ENCODE measurements at regions not wholly inside any gene's neighbourhood (a gene's known extent, or its start where the extent isn't known, plus 50 kb on each side); places are given as distances from the start of the nearest gene placed in this dataset.

- Histone ChIP-seq H3K36me3 (ENCODE audit: control insufficient read depth in 2 of 2, insufficient read depth in 1 of 2, low read length in 2 of 2) (no peaks in the 10 kb centered on the region), H3K9me3 (ENCODE audit: control insufficient read depth, insufficient read depth, low read depth, low read length) (no peaks in the 10 kb centered on the region), H3K4me3 (ENCODE audit: low read depth, low read length) (no peak overlapping the region), H3K27ac (ENCODE audit: extremely low read depth, low read depth, low read length) (no peak overlapping the region), H3K4me1 (ENCODE audit: control insufficient read depth, insufficient read depth, low read length) (no peaks in the 10 kb centered on the region)
- POLR2A ChIA-PET = no interaction called here
- CTCF ChIA-PET = no interaction called here
- TF ChIP-seq ZNF366 (tag by site-specific recombination; conservative IDR thresholded peaks at IDR 0.05) = no peak
- no peak for TF ChIP-seq ZNF302 (tag by site-specific recombination; IDR thresholded peaks at IDR 0.05; ENCODE audit: low read depth)
Observed at GRCh38 chr11:105241136-105241535, 101.6 kb upstream of the CARD18 start.

GRCh38 chr11:105236664-105237063 lies 97.1 kb upstream of the CARD18 start:
- TF ChIP-seq KLF1 (tag by site-specific recombination; IDR thresholded peaks at IDR 0.05) (no peak), ZSCAN5A (tag by site-specific recombination; IDR thresholded peaks at IDR 0.05) (no peak), ZNF146 (tag by site-specific recombination; IDR thresholded peaks at IDR 0.05) (no peak), ZNF600 (tag by site-specific recombination; IDR thresholded peaks at IDR 0.05) (no peak), ZNF791 (tag by site-specific recombination; IDR thresholded peaks at IDR 0.05) (no peak), ZNF558 (tag by site-specific recombination; IDR thresholded peaks at IDR 0.05) (no peak), ZNF585B (tag by site-specific recombination; IDR thresholded peaks at IDR 0.05) (no peak), ZNF629 (tag by site-specific recombination; IDR thresholded peaks at IDR 0.05) (no peak), ZNF513 (tag by site-specific recombination; IDR thresholded peaks at IDR 0.05) (no peak), ZNF223 (tag by site-specific recombination; IDR thresholded peaks at IDR 0.05) (no peak), ZNF416 (tag by site-specific recombination; IDR thresholded peaks at IDR 0.05) (no peak), ZNF548 (tag by site-specific recombination; IDR thresholded peaks at IDR 0.05) (no peak), ZNF654 (tag by site-specific recombination; IDR thresholded peaks at IDR 0.05; ENCODE audit: low read depth) (no peak), ZNF16 (tag by site-specific recombination; IDR thresholded peaks at IDR 0.05; ENCODE audit: low read depth) (no peak), ZNF677 (tag by site-specific recombination; IDR thresholded peaks at IDR 0.05) (no peak)
- TF ChIP-seq, protein P1, sequence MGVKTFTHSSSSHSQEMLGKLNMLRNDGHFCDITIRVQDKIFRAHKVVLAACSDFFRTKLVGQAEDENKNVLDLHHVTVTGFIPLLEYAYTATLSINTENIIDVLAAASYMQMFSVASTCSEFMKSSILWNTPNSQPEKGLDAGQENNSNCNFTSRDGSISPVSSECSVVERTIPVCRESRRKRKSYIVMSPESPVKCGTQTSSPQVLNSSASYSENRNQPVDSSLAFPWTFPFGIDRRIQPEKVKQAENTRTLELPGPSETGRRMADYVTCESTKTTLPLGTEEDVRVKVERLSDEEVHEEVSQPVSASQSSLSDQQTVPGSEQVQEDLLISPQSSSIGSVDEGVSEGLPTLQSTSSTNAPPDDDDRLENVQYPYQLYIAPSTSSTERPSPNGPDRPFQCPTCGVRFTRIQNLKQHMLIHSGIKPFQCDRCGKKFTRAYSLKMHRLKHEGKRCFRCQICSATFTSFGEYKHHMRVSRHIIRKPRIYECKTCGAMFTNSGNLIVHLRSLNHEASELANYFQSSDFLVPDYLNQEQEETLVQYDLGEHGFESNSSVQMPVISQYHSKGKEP (tag by site-specific recombination; IDR thresholded peaks at IDR 0.05) = no peak
- TF ChIP-seq, protein P2, sequence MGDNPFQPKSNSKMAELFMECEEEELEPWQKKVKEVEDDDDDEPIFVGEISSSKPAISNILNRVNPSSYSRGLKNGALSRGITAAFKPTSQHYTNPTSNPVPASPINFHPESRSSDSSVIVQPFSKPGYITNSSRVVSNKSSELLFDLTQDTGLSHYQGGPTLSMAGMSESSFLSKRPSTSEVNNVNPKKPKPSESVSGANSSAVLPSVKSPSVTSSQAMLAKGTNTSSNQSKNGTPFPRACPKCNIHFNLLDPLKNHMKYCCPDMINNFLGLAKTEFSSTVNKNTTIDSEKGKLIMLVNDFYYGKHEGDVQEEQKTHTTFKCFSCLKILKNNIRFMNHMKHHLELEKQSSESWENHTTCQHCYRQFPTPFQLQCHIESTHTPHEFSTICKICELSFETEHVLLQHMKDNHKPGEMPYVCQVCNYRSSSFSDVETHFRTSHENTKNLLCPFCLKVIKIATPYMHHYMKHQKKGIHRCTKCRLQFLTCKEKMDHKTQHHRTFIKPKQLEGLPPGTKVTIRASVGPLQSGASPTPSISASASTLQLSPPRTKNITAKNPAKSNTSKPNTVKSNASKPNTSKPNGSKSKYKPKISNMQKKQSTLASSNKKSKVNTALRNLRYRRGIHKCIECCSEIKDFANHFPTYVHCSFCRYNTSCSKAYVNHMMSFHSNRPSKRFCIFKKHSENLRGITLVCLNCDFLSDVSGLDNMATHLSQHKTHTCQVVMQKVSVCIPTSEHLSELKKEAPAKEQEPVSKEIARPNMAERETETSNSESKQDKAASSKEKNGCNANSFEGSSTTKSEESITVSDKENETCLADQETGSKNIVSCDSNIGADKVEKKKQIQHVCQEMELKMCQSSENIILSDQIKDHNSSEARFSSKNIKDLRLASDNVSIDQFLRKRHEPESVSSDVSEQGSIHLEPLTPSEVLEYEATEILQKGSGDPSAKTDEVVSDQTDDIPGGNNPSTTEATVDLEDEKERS (tag by site-specific recombination; IDR thresholded peaks at IDR 0.05) = no peak
- Histone ChIP-seq H3K27ac (ENCODE audit: extremely low read depth, low read depth, low read length) (no peak overlapping the region), H3K4me1 (ENCODE audit: control insufficient read depth, insufficient read depth, low read length) (no peaks in the 10 kb centered on the region), H3K4me3 (ENCODE audit: low read depth, low read length) (no peak overlapping the region), H3K9me3 (ENCODE audit: control insufficient read depth, insufficient read depth, low read depth, low read length) (no peaks in the 10 kb centered on the region), H3K36me3 (ENCODE audit: control insufficient read depth in 2 of 2, insufficient read depth in 1 of 2, low read length in 2 of 2) (no peaks in the 10 kb centered on the region)
- POLR2A ChIA-PET = no interaction called here
- CTCF ChIA-PET = no interaction called here
